A673 (cell line): ENCODE measurements at regions not wholly inside any gene's neighbourhood (a gene's known extent, or its start where the extent isn't known, plus 50 kb on each side); places are given as distances from the start of the nearest gene placed in this dataset.

ENCODE experiments used
- BruUV-seq: library from RNA; stranded (reverse); fragments of 400-500 nt; replicated peaks from 2 replicates; lab custom pipeline; 2021; lab: Mats Ljungman, UMichigan
- CTCF ChIA-PET: fragments of 300-600 bp; sonication (Branson Sonifier 250); formaldehyde crosslinking; loops from one replicate; lab custom pipeline; 2022; ENCODE audit warnings: antibody characterized with exemption; lab: Charles Lee
- POLR2A ChIA-PET: fragments of 300-600 bp; sonication (Branson Sonifier 250); formaldehyde crosslinking; loops from one replicate; lab custom pipeline; 2022; ENCODE audit warnings: antibody characterized with exemption; ENCODE audit not compliant: low non-redundant PET; lab: Charles Lee
- DNase-seq: peaks from one replicate; pipeline ENCODE4 v3.0.0-alpha.2; 2015; ENCODE audit warnings: low spot score
- H3K27ac ChIP-seq: fragments of 200-600 bp; sonication (generic); 2 replicates; pipeline ENCODE4 v1.5.1; 2016; ENCODE audit warnings: mixed run types, low read depth, mild to moderate bottlenecking, mixed read lengths, antibody characterized with exemption, low read length; ENCODE audit not compliant: poor library complexity, severe bottlenecking
- H3K27me3 ChIP-seq: fragments of 200-600 bp; sonication (generic); replicated peaks from 2 replicates; pipeline ENCODE4 v1.6.1; 2017; ENCODE audit warnings: mixed run types, low read depth, mild to moderate bottlenecking, mixed read lengths, antibody characterized with exemption, low read length; ENCODE audit not compliant: insufficient read depth, poor library complexity
- H3K36me3 ChIP-seq: fragments of 200-600 bp; sonication (generic); 2 replicates; pipeline ENCODE4 v1.6.1; 2016; ENCODE audit warnings: mixed run types, mild to moderate bottlenecking, mixed read lengths, antibody characterized with exemption, low read length; ENCODE audit not compliant: insufficient read depth, poor library complexity, severe bottlenecking
- H3K4me1 ChIP-seq: fragments of 200-600 bp; sonication (generic); 2 replicates; pipeline ENCODE4 v1.6.1; 2017; ENCODE audit warnings: mixed run types, mild to moderate bottlenecking, mixed read lengths, antibody characterized with exemption, low read length; ENCODE audit not compliant: insufficient read depth, poor library complexity, severe bottlenecking
- H3K4me3 ChIP-seq: fragments of 200-600 bp; sonication (generic); 2 replicates; pipeline ENCODE4 v1.5.1; 2016; ENCODE audit warnings: low read depth, mixed run types, mild to moderate bottlenecking, mixed read lengths, low read length; ENCODE audit not compliant: poor library complexity, severe bottlenecking
- H3K9me3 ChIP-seq: fragments of 200-600 bp; sonication (generic); 2 replicates; pipeline ENCODE4 v1.6.1; 2016; ENCODE audit warnings: mixed run types, low read depth, mild to moderate bottlenecking, mixed read lengths, antibody characterized with exemption, low read length; ENCODE audit not compliant: poor library complexity, severe bottlenecking
- CTCF ChIP-seq: fragments of 300-800, 200-600 bp; sonication (generic); conservative IDR thresholded peaks from 2 replicates; pipeline ENCODE4 v1.5.1; 2017; ENCODE audit warnings: low read depth, mild to moderate bottlenecking, antibody characterized with exemption, low read length, moderate library complexity, mixed read lengths
- EZH2 ChIP-seq: fragments of 200-600 bp; sonication (generic); IDR thresholded peaks from 2 replicates; pipeline ENCODE4 v1.6.1; 2017; ENCODE audit warnings: borderline replicate concordance, low read depth, mild to moderate bottlenecking, mixed read lengths, antibody characterized with exemption, low read length; ENCODE audit not compliant: poor library complexity, severe bottlenecking
- intact Hi-C: fragments of 100-400 bp; cut with micrococcal nuclease; formaldehyde crosslinking; loops from one replicate; pipeline ENCODE4 v1.10.0; 2022; ENCODE audit not compliant: unreplicated experiment

- TF ChIP-seq EZH2 = no peak
Measured at GRCh38 chr2:20111311-20112131, 60.1 kb upstream of the LAPTM4A start.

DNA sequence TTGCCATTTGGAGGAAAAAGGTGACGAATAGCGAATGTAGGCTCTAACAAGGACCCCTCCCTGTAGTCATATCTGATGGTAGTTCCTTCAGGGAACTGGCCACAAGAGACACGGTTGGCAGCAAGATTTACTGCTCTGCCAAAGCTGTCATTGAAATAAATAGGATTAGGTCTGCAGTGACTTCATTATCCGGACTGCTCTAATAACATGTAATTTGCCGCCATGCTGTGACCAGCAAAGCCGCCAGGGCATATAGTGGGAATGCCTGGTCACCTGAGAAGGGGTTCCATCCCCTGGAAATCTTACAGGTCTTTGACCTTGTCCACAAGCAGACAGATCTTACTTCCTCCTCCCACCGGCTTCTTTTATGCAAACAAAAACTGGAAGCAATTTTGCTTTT is 59.4 kb upstream of the LAPTM4A start:
- peaks cover 12% of the 10 kb centered on the region for H3K4me1 ChIP-seq
- H3K36me3 ChIP-seq = no peaks in the 10 kb centered on the region
- CTCF ChIA-PET = no interaction called here
- no peak overlapping the region for H3K4me3 ChIP-seq
- intact Hi-C loops = no loop called here
- H3K9me3 ChIP-seq = peaks cover 5% of the 10 kb centered on the region
- BruUV-seq = no TSS peak
- POLR2A ChIA-PET = no interaction called here
- no peaks in the 10 kb centered on the region for H3K27me3 ChIP-seq
- H3K27ac ChIP-seq = peak overlapping the region; percentile 39
- TF ChIP-seq CTCF = no peak
- TF ChIP-seq EZH2 = no peak
- DNase-seq = peak; percentile 77

More at GRCh38 chr2:20111311-20112131, 60.1 kb upstream of the LAPTM4A start:
- peaks cover 5% of the 10 kb centered on the region for H3K9me3 ChIP-seq
- peak; percentile 58 for DNase-seq
- ChIA-PET POLR2A (no interaction called here), CTCF (interaction anchor here (0.6 kb wide), 1 partner anchor 18 kb away, joined by 3 read pairs; no protein-coding TSS in a partner anchor)
- no peaks in the 10 kb centered on the region for H3K36me3 ChIP-seq
- intact Hi-C loops = no loop called here
- no peaks in the 10 kb centered on the region for H3K27me3 ChIP-seq
- H3K4me1 ChIP-seq = peaks cover 12% of the 10 kb centered on the region
- BruUV-seq = no TSS peak
- H3K27ac ChIP-seq = peak overlapping the region; percentile 39
- no peak overlapping the region for H3K4me3 ChIP-seq

- no TSS peak for BruUV-seq
- Histone ChIP-seq H3K36me3 (no peaks in the 10 kb centered on the region), H3K27ac (no peak overlapping the region), H3K4me1 (peaks cover 12% of the 10 kb centered on the region), H3K9me3 (peaks cover 5% of the 10 kb centered on the region), H3K4me3 (no peak overlapping the region), H3K27me3 (no peaks in the 10 kb centered on the region)
- intact Hi-C loops = no loop called here
- TF ChIP-seq CTCF (no peak), EZH2 (no peak)
- ChIA-PET CTCF (no interaction called here), POLR2A (no interaction called here)
- DNase-seq = no peak
Measured at GRCh38 chr2:20110383-20110782, 59.0 kb upstream of the LAPTM4A start.
